ENCODE measurements at regions not wholly inside any gene's neighbourhood (a gene's known extent, or its start where the extent isn't known, plus 50 kb on each side); places are given as distances from the start of the nearest gene placed in this dataset.
"Not testable (repeated sequence)": the region's sequence is repeated elsewhere in the genome, so short reads cannot be mapped to it uniquely, and the experiment has no call there.

DNA sequence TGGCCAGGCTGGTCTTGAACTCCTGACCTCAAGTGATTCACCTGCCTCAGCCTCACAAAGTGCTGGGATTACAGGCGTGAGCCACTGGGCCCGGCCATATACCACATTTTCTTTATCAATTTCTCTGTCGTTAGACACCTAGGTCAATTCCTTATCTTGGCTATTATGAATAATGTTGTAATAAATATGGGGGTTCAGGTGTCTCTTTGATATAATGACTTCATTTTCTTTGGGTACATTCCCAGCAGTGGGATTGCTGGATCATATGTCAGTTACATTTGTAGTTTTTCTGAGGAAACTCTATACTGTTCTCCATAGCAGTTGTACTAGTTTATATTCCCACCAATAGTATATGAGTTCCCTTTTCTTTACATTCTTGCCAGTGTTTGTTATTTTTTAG is 67.8 kb upstream of the DDHD1 start:
- H3K9ac ChIP-seq (ENCODE audit: insufficient read depth, low read length), result no peak overlapping the region
- no peak overlapping the region for H2AFZ ChIP-seq (ENCODE audit: low read length)
- H3K27ac ChIP-seq (ENCODE audit: insufficient read depth, low read length), result no peak overlapping the region
- H3K27me3 ChIP-seq (ENCODE audit: control insufficient read depth, insufficient read depth, low read length), result no peaks in the 10 kb centered on the region
- DNase-seq (ENCODE audit: low read depth in 2 of 2), result no peak
- no peaks in the 10 kb centered on the region for H3K79me2 ChIP-seq (ENCODE audit: control insufficient read depth, insufficient read depth, low read length)
- H3K9me3 ChIP-seq (ENCODE audit: control insufficient read depth, insufficient read depth, low read depth, low read length), result no peaks in the 10 kb centered on the region
- H3K4me2 ChIP-seq (ENCODE audit: extremely low read depth, insufficient read depth, low read length), result no peak overlapping the region
- TF ChIP-seq EZH2 (IDR thresholded peaks at IDR 0.05; ENCODE audit: low read length, missing control alignments), result no peak
- TF ChIP-seq, protein P1, sequence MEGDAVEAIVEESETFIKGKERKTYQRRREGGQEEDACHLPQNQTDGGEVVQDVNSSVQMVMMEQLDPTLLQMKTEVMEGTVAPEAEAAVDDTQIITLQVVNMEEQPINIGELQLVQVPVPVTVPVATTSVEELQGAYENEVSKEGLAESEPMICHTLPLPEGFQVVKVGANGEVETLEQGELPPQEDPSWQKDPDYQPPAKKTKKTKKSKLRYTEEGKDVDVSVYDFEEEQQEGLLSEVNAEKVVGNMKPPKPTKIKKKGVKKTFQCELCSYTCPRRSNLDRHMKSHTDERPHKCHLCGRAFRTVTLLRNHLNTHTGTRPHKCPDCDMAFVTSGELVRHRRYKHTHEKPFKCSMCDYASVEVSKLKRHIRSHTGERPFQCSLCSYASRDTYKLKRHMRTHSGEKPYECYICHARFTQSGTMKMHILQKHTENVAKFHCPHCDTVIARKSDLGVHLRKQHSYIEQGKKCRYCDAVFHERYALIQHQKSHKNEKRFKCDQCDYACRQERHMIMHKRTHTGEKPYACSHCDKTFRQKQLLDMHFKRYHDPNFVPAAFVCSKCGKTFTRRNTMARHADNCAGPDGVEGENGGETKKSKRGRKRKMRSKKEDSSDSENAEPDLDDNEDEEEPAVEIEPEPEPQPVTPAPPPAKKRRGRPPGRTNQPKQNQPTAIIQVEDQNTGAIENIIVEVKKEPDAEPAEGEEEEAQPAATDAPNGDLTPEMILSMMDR (conservative IDR thresholded peaks at IDR 0.05 in 1 of 2, IDR thresholded peaks at IDR 0.05 in 1 of 2; ENCODE audit: low read depth in 1 of 2, low read length in 2 of 2), result no peak
- H3K4me1 ChIP-seq (ENCODE audit: control insufficient read depth, extremely low read depth, insufficient read depth, low read length), result no peaks in the 10 kb centered on the region
- H3K4me3 ChIP-seq (replicated peaks in 1 of 4; ENCODE audit: control extremely low read depth in 1 of 4, insufficient read depth in 1 of 4, low read depth in 3 of 4, low read length in 4 of 4), result no peak overlapping the region
- H3K36me3 ChIP-seq (ENCODE audit: control insufficient read depth, insufficient read depth, low read length), result no peaks in the 10 kb centered on the region
- H4K20me1 ChIP-seq (ENCODE audit: control insufficient read depth, extremely low read depth, insufficient read depth, low read length), result no peaks in the 10 kb centered on the region

DNA sequence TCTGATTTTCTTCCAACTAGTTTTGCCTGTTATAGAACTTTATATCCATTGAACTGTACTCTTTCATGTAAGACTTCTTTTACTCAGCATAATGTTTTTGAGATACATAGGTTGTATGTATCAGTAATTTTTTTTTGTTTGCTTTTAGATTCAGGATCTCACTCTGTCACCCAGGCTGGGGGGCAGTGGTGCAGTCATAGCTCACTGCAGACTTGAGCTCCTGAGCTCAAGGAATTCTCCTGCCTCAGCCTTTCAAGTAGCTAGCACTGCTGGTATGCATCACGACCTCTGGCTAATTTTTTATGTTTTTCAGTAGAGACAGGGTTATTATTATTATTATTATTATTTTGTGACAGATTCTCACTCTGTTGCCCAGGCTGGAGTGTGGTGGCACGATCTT is 65.0 kb upstream of the DDHD1 start:
- no peak for DNase-seq (ENCODE audit: low read depth in 2 of 2)
- H3K79me2 ChIP-seq (ENCODE audit: control insufficient read depth, insufficient read depth, low read length), result no peaks in the 10 kb centered on the region
- H3K36me3 ChIP-seq (ENCODE audit: control insufficient read depth, insufficient read depth, low read length), result no peaks in the 10 kb centered on the region
- no peaks in the 10 kb centered on the region for H4K20me1 ChIP-seq (ENCODE audit: control insufficient read depth, extremely low read depth, insufficient read depth, low read length)
- peak overlapping the region; percentile 64 for H2AFZ ChIP-seq (ENCODE audit: low read length)
- H3K4me1 ChIP-seq (ENCODE audit: control insufficient read depth, extremely low read depth, insufficient read depth, low read length), result no peaks in the 10 kb centered on the region
- H3K27ac ChIP-seq (ENCODE audit: insufficient read depth, low read length), result no peak overlapping the region
- TF ChIP-seq, protein P1 (conservative IDR thresholded peaks at IDR 0.05 in 1 of 2, IDR thresholded peaks at IDR 0.05 in 1 of 2; ENCODE audit: low read depth in 1 of 2, low read length in 2 of 2), result no peak
- no peak for TF ChIP-seq EZH2 (IDR thresholded peaks at IDR 0.05; ENCODE audit: low read length, missing control alignments)
- H3K4me2 ChIP-seq (ENCODE audit: extremely low read depth, insufficient read depth, low read length), result peak overlapping the region; percentile 70
- peak overlapping the region; percentile 40 to 67 (median 55) for H3K4me3 ChIP-seq (replicated peaks in 1 of 4; ENCODE audit: control extremely low read depth in 1 of 4, insufficient read depth in 1 of 4, low read depth in 3 of 4, low read length in 4 of 4)
- no peaks in the 10 kb centered on the region for H3K27me3 ChIP-seq (ENCODE audit: control insufficient read depth, insufficient read depth, low read length)
- no peaks in the 10 kb centered on the region for H3K9me3 ChIP-seq (ENCODE audit: control insufficient read depth, insufficient read depth, low read depth, low read length)
- no peak overlapping the region for H3K9ac ChIP-seq (ENCODE audit: insufficient read depth, low read length)

DNA sequence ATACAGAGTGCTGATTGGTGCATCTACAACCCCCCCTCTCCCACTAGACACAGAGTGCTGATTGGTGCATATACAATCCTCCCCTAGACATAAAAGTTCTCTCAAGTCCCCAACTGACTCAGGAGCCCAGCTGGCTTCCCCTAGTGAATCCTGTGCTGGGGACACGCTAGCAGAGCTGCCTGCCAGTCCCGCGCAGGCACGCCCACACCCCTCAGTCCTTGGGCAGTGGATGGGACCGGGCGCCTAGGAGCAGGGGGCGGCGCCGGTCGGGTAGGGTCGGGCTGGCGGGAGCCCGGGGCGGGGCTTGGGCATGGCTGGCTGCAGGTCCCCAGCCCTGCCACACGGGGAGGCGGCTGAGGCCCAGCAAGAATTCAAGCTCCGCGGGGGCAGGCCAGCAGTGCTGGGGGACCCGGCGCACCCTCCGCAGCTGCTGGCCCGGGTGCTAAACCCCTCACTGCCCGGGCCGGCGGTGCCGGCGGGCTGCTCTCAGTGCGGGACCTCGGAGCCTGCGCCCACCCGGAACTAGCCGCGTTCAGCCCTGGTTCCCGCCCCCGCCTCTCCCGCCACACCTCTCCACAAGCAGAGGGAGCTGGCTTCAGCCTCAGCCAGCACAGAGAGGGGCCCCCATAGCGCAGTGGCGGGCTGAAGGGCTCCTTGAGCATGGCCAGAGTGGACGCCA is 64.3 kb upstream of the DDHD1 start:
- no peaks in the 10 kb centered on the region for H3K4me1 ChIP-seq (ENCODE audit: control insufficient read depth, extremely low read depth, insufficient read depth, low read length)
- H3K4me3 ChIP-seq (replicated peaks in 1 of 4; ENCODE audit: control extremely low read depth in 1 of 4, insufficient read depth in 1 of 4, low read depth in 3 of 4, low read length in 4 of 4), result peak overlapping the region; percentile 40 to 67 (median 55)
- no peaks in the 10 kb centered on the region for H3K79me2 ChIP-seq (ENCODE audit: control insufficient read depth, insufficient read depth, low read length)
- H3K27me3 ChIP-seq (ENCODE audit: control insufficient read depth, insufficient read depth, low read length), result no peaks in the 10 kb centered on the region
- peak overlapping the region; percentile 85 for H3K4me2 ChIP-seq (ENCODE audit: extremely low read depth, insufficient read depth, low read length)
- H3K27ac ChIP-seq (ENCODE audit: insufficient read depth, low read length), result no peak overlapping the region
- peak overlapping the region; percentile 87 for H2AFZ ChIP-seq (ENCODE audit: low read length)
- TF ChIP-seq, protein P1 (conservative IDR thresholded peaks at IDR 0.05 in 1 of 2, IDR thresholded peaks at IDR 0.05 in 1 of 2; ENCODE audit: low read depth in 1 of 2, low read length in 2 of 2), result peak; percentile 24 to 37
- no peak for TF ChIP-seq EZH2 (IDR thresholded peaks at IDR 0.05; ENCODE audit: low read length, missing control alignments)
- H3K9ac ChIP-seq (ENCODE audit: insufficient read depth, low read length), result no peak overlapping the region
- no peaks in the 10 kb centered on the region for H3K9me3 ChIP-seq (ENCODE audit: control insufficient read depth, insufficient read depth, low read depth, low read length)
- no peaks in the 10 kb centered on the region for H4K20me1 ChIP-seq (ENCODE audit: control insufficient read depth, extremely low read depth, insufficient read depth, low read length)
- H3K36me3 ChIP-seq (ENCODE audit: control insufficient read depth, insufficient read depth, low read length), result no peaks in the 10 kb centered on the region
- DNase-seq (ENCODE audit: low read depth in 2 of 2), result peak; percentile 51 to 71

DNA sequence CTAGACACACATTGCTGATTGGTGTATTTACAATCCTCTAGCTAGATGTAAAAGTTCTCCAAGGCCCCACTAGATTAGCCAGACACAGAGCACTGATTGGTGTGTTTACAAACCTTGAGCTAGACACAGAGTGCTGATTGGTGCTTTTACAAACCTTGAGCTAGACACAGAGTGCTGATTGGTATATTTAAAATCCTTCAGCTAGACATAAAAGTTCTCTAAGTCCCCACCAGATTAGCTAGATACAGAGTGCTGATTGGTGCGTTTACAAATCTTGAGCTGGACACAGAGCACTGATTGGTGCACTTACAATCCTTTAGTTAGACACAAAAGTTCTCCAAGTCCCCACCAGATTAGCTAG is 63.8 kb upstream of the DDHD1 start:
- not testable (repeated sequence) for H3K4me2 ChIP-seq (ENCODE audit: extremely low read depth, insufficient read depth, low read length); H3K4me1 ChIP-seq (ENCODE audit: control insufficient read depth, extremely low read depth, insufficient read depth, low read length); DNase-seq (ENCODE audit: low read depth in 2 of 2); H4K20me1 ChIP-seq (ENCODE audit: control insufficient read depth, extremely low read depth, insufficient read depth, low read length); H3K9ac ChIP-seq (ENCODE audit: insufficient read depth, low read length); H3K27ac ChIP-seq (ENCODE audit: insufficient read depth, low read length); H3K9me3 ChIP-seq (ENCODE audit: control insufficient read depth, insufficient read depth, low read depth, low read length); H3K27me3 ChIP-seq (ENCODE audit: control insufficient read depth, insufficient read depth, low read length); H3K79me2 ChIP-seq (ENCODE audit: control insufficient read depth, insufficient read depth, low read length); H3K36me3 ChIP-seq (ENCODE audit: control insufficient read depth, insufficient read depth, low read length); H2AFZ ChIP-seq (ENCODE audit: low read length)
- peak overlapping the region in 2 of 4 experiments; percentile 47 to 66 for H3K4me3 ChIP-seq (replicated peaks in 1 of 4; ENCODE audit: control extremely low read depth in 1 of 4, insufficient read depth in 1 of 4, low read depth in 3 of 4, low read length in 4 of 4)

DNA sequence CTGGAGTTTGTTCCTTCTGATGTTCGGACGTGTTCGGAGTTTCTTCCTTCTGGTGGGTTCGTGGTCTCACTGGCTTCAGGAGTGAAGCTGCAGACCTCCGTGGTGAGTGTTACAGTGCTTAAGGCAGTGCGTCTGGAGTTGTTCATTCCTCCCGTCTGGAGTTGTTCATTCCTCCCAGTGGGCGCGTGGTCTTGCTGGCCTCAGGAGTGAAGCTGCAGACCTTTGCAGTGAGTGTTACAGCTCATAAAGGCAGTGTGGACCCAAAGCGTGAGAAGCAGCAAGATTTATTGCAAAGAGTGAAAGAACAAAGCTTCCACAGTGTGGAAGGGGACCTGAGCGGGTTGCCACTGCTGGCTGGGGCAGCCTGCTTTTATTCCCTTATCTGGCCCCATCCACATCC is 63.4 kb upstream of the DDHD1 start:
- H3K79me2 ChIP-seq (ENCODE audit: control insufficient read depth, insufficient read depth, low read length); H3K9me3 ChIP-seq (ENCODE audit: control insufficient read depth, insufficient read depth, low read depth, low read length); H3K36me3 ChIP-seq (ENCODE audit: control insufficient read depth, insufficient read depth, low read length); H3K9ac ChIP-seq (ENCODE audit: insufficient read depth, low read length); H3K4me3 ChIP-seq (replicated peaks in 1 of 4; ENCODE audit: control extremely low read depth in 1 of 4, insufficient read depth in 1 of 4, low read depth in 3 of 4, low read length in 4 of 4); H3K27ac ChIP-seq (ENCODE audit: insufficient read depth, low read length); H3K27me3 ChIP-seq (ENCODE audit: control insufficient read depth, insufficient read depth, low read length); H3K4me1 ChIP-seq (ENCODE audit: control insufficient read depth, extremely low read depth, insufficient read depth, low read length); H3K4me2 ChIP-seq (ENCODE audit: extremely low read depth, insufficient read depth, low read length); H2AFZ ChIP-seq (ENCODE audit: low read length); H4K20me1 ChIP-seq (ENCODE audit: control insufficient read depth, extremely low read depth, insufficient read depth, low read length); DNase-seq (ENCODE audit: low read depth in 2 of 2): not testable (repeated sequence)

Data from fibroblast of lung (primary cell).